MV-4-11 (cell line): ENCODE measurements at regions not wholly inside any gene's neighbourhood (a gene's known extent, or its start where the extent isn't known, plus 50 kb on each side); places are given as distances from the start of the nearest gene placed in this dataset.
"Not testable (repeated sequence)": the region's sequence is repeated elsewhere in the genome, so short reads cannot be mapped to it uniquely, and the experiment has no call there.

Experiments
- DNase-seq: peaks from one replicate; lab custom pipeline; 2025; lab: John Stamatoyannopoulos, UW

GRCh38 chr2:126085011-126085795 is 570.8 kb upstream of the GYPC start:
- DNase-seq = no peak

- no peak for DNase-seq
Observed at GRCh38 chr2:126100962-126101361, 555.0 kb upstream of the GYPC start.

GRCh38 chr2:126106006-126106405 is 550.0 kb upstream of the GYPC start:
- DNase-seq = no peak

- no peak for DNase-seq
Observed at GRCh38 chr2:126107883-126108282, 548.1 kb upstream of the GYPC start.

- DNase-seq = no peak
Observed at GRCh38 chr2:126115975-126116374, 540.0 kb upstream of the GYPC start.

- DNase-seq = no peak
Observed at GRCh38 chr2:126117886-126118285, 538.1 kb upstream of the GYPC start.

- DNase-seq = no peak
Observed at GRCh38 chr2:126145752-126146151, 510.2 kb upstream of the GYPC start.

GRCh38 chr2:126154256-126154785 is 501.6 kb upstream of the GYPC start:
- DNase-seq = no peak

GRCh38 chr2:126160950-126161349 is 495.0 kb upstream of the GYPC start:
- DNase-seq = not testable (repeated sequence)

GRCh38 chr2:126172631-126173184 is 483.2 kb upstream of the GYPC start:
- no peak for DNase-seq

GRCh38 chr2:126175222-126175621 is 480.7 kb upstream of the GYPC start:
- DNase-seq = no peak

GRCh38 chr2:126177479-126177878 is 478.5 kb upstream of the GYPC start:
- no peak for DNase-seq

GRCh38 chr2:126187668-126188067 is 468.3 kb upstream of the GYPC start:
- no peak for DNase-seq

GRCh38 chr2:126189527-126189926 is 466.4 kb upstream of the GYPC start:
- no peak for DNase-seq

GRCh38 chr2:126200538-126200937 is 455.4 kb upstream of the GYPC start:
- no peak for DNase-seq

- no peak for DNase-seq
Observed at GRCh38 chr2:126208266-126208665, 447.7 kb upstream of the GYPC start.

GRCh38 chr2:126212735-126213134 is 443.2 kb upstream of the GYPC start:
- DNase-seq = no peak

- no peak for DNase-seq
Observed at GRCh38 chr2:126219081-126219480, 436.9 kb upstream of the GYPC start.

GRCh38 chr2:126220331-126220730 is 435.6 kb upstream of the GYPC start:
- DNase-seq = no peak

GRCh38 chr2:126221506-126221905 is 434.5 kb upstream of the GYPC start:
- no peak for DNase-seq

GRCh38 chr2:126222278-126222677 is 433.7 kb upstream of the GYPC start:
- DNase-seq = no peak

GRCh38 chr2:126224776-126225175 is 431.2 kb upstream of the GYPC start:
- DNase-seq = no peak

GRCh38 chr2:126227250-126227649 is 428.7 kb upstream of the GYPC start:
- no peak for DNase-seq

- DNase-seq = no peak
Observed at GRCh38 chr2:126228531-126228930, 427.4 kb upstream of the GYPC start.
